Esophagus squamous epithelium (tissue), 5 donors: ENCODE measurements at regions not wholly inside any gene's neighbourhood (a gene's known extent, or its start where the extent isn't known, plus 50 kb on each side); places are given as distances from the start of the nearest gene placed in this dataset.
"Not testable (repeated sequence)": the region's sequence is repeated elsewhere in the genome, so short reads cannot be mapped to it uniquely, and the experiment has no call there.

Experiments
- DNase-seq: peaks from one replicate; lab custom pipeline; 2025; lab: John Stamatoyannopoulos, UW
- H3K27ac ChIP-seq, 4 donors: fragments of 200-600 bp; sonication (generic); one replicate each; pipeline ENCODE4 v1.5.1; 2016 to 2019; ENCODE audit warnings: mild to moderate bottlenecking in 1 of 4
- H3K27me3 ChIP-seq, 4 donors: fragments of 200-600 bp; sonication (generic); 1 replicate in 3 of 4; 2 replicates in 1 of 4; pipeline versions ENCODE4 v1.5.1 to v1.6.0; 2017 to 2021; ENCODE audit warnings: antibody characterized with exemption in 1 of 4
- H3K36me3 ChIP-seq, 3 donors: fragments of 200-600 bp; sonication (generic); one replicate each; pipeline ENCODE4 v1.5.1; 2016 to 2019
- H3K4me1 ChIP-seq, 3 donors: fragments of 200-600 bp; sonication (generic); one replicate each; pipeline ENCODE4 v1.5.1; 2017 to 2019
- H3K4me3 ChIP-seq, 4 donors: fragments of 200-600 bp; sonication (generic); 1 replicate in 3 of 4; 2 replicates in 1 of 4; pipeline ENCODE4 v1.5.1; 2016 to 2019; ENCODE audit warnings: mild to moderate bottlenecking in 2 of 4, moderate library complexity in 1 of 4
- H3K9me3 ChIP-seq, 3 donors: fragments of 200-600 bp; sonication (generic); one replicate each; pipeline ENCODE4 v1.5.1; 2016 to 2019
- POLR2A ChIP-seq, 4 donors: fragments of 450-650 bp; IDR thresholded peaks; one replicate each; pipeline ENCODE4 v1.6.1; 2017; ENCODE audit warnings: antibody characterized with exemption in 4 of 4, mild to moderate bottlenecking in 4 of 4, moderate library complexity in 3 of 4
- WGBS, 2 donors: methylation state at CpG; one replicate each; pipeline ENCODE4 v1.1.5; 2018; 5-methylcytosine and 5-hydroxymethylcytosine counted together
- intact Hi-C: fragments of 100-400 bp; cut with DNase I; formaldehyde crosslinking; loops from one replicate; pipeline ENCODE4 v1.15.0; 2022
- TF ChIP-seq, protein P1 (sequence below), 6 experiments: fragments of 450-650 bp in 4 of 6; fragments of 200-600 bp in 2 of 6; sonication (generic) in 2 of 6; IDR thresholded peaks; one replicate each; pipeline ENCODE4 v1.5.1; 2016 to 2019; ENCODE audit warnings: antibody characterized with exemption in 6 of 6, mild to moderate bottlenecking in 4 of 6, moderate library complexity in 4 of 6
- donor health status: DM: yes; HTN: yes; CAD: no.

DNA sequence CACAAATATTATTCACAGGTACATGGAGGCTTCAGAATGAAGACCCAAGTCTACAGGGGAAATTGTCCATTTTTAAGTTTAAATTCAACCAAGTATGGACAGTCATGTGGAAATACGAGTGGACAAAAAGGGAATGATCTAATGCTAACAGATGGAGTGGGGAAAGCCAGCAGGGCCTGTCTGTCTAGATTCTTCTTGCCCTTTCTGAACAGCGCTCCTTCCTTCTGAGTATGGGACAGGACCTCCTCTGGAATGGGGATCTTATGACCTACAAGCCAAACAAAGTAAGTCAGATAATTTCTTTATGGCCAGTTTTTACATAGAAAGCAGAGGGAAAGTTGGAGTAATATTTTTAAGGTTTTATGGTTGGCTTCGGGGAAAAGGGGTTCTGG, 119.8 kb upstream of the NEK6 start:
- Histone ChIP-seq H3K27me3 (no peaks in the 10 kb centered on the region), H3K27ac (no peak overlapping the region), H3K4me3 (no peak overlapping the region), H3K36me3 (no peaks in the 10 kb centered on the region), H3K4me1 (no peaks in the 10 kb centered on the region), H3K9me3 (no peaks in the 10 kb centered on the region)
- DNase-seq, result no peak
- 74 to 82% methylated on average over 3 of the region's 3 CpGs for WGBS, 2 donors
- intact Hi-C loops, result no loop called here
- TF ChIP-seq, protein P1, sequence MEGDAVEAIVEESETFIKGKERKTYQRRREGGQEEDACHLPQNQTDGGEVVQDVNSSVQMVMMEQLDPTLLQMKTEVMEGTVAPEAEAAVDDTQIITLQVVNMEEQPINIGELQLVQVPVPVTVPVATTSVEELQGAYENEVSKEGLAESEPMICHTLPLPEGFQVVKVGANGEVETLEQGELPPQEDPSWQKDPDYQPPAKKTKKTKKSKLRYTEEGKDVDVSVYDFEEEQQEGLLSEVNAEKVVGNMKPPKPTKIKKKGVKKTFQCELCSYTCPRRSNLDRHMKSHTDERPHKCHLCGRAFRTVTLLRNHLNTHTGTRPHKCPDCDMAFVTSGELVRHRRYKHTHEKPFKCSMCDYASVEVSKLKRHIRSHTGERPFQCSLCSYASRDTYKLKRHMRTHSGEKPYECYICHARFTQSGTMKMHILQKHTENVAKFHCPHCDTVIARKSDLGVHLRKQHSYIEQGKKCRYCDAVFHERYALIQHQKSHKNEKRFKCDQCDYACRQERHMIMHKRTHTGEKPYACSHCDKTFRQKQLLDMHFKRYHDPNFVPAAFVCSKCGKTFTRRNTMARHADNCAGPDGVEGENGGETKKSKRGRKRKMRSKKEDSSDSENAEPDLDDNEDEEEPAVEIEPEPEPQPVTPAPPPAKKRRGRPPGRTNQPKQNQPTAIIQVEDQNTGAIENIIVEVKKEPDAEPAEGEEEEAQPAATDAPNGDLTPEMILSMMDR (IDR thresholded peaks at IDR 0.05), result no peak
- no peak for TF ChIP-seq POLR2A (IDR thresholded peaks at IDR 0.05)

DNA sequence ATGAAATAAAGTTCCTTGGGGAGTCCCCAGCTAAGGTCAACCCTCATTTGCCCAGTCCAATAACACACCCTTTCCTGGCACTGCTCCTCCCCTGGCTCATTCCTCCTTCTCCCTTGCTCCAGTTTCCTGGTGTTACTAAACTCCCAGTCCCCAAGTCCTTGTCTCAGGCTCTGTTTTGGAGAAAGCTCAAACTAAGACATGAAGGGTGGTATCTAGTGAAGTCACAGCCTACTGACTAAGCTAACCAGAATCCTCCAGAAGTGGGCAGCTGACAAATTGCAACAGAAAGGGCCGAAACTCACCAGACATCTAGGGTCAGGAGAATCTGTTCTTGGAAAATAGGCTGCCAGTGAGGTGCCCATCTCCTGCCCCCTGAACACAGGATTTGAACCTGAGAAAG, 118.7 kb upstream of the NEK6 start:
- WGBS, 2 donors, result 78% methylated on average over 1 of the region's 1 CpG; no CpG with 5 or more reads in 1 of the 2 donors

DNA sequence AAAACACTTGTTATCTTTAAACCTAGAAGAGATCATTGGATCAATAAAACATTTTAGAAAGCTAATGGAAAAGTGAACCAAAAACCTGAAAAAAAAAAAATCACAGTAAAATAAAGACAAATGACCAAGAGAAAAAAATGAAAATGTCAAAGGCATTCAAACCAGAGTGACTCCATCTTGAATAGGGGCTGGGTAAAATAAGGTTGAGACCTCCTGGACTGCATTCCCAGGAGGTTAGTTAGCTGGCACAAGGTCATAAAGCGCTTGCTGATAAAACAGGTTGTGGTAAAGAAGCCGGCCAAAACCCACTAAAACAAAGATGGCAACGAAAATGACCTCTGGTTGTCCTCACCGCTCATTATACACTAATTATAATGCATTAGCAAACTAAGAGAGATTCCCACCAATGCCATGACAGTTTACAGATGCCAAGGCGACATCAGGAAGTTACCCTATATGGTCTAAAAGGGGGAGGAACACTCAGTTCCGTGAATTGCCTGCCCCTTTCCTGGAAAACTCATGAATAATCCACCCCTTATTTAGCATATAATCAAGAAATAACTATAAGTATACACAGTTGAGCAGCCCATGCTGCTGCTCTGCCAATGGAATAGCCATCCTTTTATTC, 116.7 kb upstream of the NEK6 start:
- intact Hi-C loops, result no loop called here
- no peak for DNase-seq
- Histone ChIP-seq H3K9me3 (no peaks in the 10 kb centered on the region), H3K27ac (no peak overlapping the region), H3K4me1 (no peaks in the 10 kb centered on the region), H3K36me3 (no peaks in the 10 kb centered on the region), H3K4me3 (no peak overlapping the region), H3K27me3 (no peaks in the 10 kb centered on the region)
- TF ChIP-seq, protein P1 (IDR thresholded peaks at IDR 0.05), result no peak
- TF ChIP-seq POLR2A (IDR thresholded peaks at IDR 0.05), result no peak
- 54 to 78% methylated on average over 6 of the region's 6 CpGs for WGBS, 2 donors

More for the DNA sequence above, 118.7 kb upstream of the NEK6 start:
- Histone ChIP-seq H3K27ac (no peak overlapping the region), H3K4me3 (no peak overlapping the region), H3K4me1 (no peaks in the 10 kb centered on the region), H3K9me3 (no peaks in the 10 kb centered on the region), H3K36me3 (no peaks in the 10 kb centered on the region), H3K27me3 (no peaks in the 10 kb centered on the region)
- no peak for TF ChIP-seq POLR2A (IDR thresholded peaks at IDR 0.05)
- TF ChIP-seq, protein P1 (IDR thresholded peaks at IDR 0.05), result no peak
- no peak for DNase-seq
- intact Hi-C loops, result no loop called here

DNA sequence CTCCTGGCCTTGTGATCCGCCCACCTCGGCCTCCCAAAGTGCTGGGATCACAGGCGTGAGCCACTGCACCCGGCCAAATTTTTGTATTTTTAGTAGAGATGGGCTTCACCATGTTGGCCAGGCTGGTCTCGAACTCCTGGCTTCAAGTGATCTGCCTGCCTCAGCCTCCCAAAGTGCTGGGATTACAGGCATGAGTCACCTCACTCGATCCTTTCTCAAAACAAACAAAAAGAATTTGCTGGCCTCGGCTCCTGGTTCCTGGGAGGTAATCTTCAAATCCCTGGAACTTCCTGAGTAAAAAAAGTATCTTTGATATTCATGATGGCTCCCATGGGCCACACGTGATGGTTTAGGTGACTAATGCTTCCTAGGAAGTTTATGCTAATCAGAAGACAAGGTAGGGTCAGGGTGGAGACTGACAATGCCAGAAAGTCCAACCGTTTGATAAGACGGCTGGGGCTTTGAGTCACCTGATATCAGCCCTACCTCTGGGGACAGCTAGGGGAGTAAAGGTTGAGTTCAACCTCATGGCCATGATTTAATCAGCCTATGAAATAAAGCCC, 113.1 kb upstream of the NEK6 start:
- H3K36me3 ChIP-seq, DNase-seq: not testable (repeated sequence)

DNA sequence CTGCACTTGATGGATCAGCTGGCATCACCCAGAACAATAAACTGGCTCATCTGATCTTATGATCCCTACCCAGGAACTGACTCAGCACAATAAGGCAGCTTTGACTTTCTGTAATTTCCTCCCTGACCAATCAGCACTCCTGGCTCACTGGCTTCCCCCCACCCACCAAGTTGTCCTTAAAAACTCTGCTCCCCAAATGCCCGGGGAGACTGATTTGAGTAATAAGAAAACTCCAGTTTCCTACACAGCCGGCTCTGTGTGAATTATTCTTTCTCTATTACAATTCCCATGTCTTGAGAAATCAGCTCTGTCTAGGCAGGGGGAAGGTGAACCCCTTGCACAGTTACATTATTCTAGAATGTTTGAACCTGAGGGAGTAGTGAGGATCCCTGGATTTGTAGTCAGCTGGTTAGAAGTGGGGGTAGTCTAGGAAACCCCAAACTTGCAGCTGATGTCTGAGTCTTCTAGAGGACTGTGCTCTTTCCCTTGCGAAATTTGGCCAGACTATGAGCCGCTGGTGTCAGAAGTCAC, 111.7 kb upstream of the NEK6 start:
- no peak for DNase-seq
- no peaks in the 10 kb centered on the region for H3K4me1 ChIP-seq
- intact Hi-C loops, result no loop called here
- no peak for TF ChIP-seq POLR2A (IDR thresholded peaks at IDR 0.05)
- TF ChIP-seq, protein P1 (IDR thresholded peaks at IDR 0.05), result no peak
- 54 to 83% methylated on average over 3 of the region's 4 CpGs for WGBS, 2 donors
- no peaks in the 10 kb centered on the region for H3K9me3 ChIP-seq
- no peak overlapping the region for H3K4me3 ChIP-seq
- no peaks in the 10 kb centered on the region for H3K36me3 ChIP-seq
- H3K27ac ChIP-seq, result no peak overlapping the region
- peaks cover 0 to 21% (median 0%) of the 10 kb centered on the region in 4 donors for H3K27me3 ChIP-seq

More for the DNA sequence above, 113.1 kb upstream of the NEK6 start:
- H3K27ac ChIP-seq, intact Hi-C loops, H3K4me3 ChIP-seq, H3K9me3 ChIP-seq, H3K4me1 ChIP-seq: not testable (repeated sequence)
- peaks cover 0 to 14% (median 0%) of the 10 kb centered on the region in 4 donors for H3K27me3 ChIP-seq
- 39 to 58% methylated on average over 7 to 8 of the region's 10 CpGs for WGBS, 2 donors
